ENCODE measurements at regions not wholly inside any gene's neighbourhood (a gene's known extent, or its start where the extent isn't known, plus 50 kb on each side); places are given as distances from the start of the nearest gene placed in this dataset.

- Histone ChIP-seq H3K4me1 (ENCODE audit: control insufficient read depth, insufficient read depth, low read length) (peaks cover 3% of the 10 kb centered on the region), H3K4me3 (ENCODE audit: low read depth, low read length) (no peak overlapping the region), H3K36me3 (ENCODE audit: control insufficient read depth in 2 of 2, insufficient read depth in 1 of 2, low read length in 2 of 2) (no peaks in the 10 kb centered on the region), H3K9me3 (ENCODE audit: control insufficient read depth, insufficient read depth, low read depth, low read length) (no peaks in the 10 kb centered on the region), H3K27ac (ENCODE audit: extremely low read depth, low read depth, low read length) (no peak overlapping the region)
- no peak for TF ChIP-seq REST (tag by site-specific recombination; IDR thresholded peaks at IDR 0.05)
- TF ChIP-seq ZNF776 (tag by site-specific recombination; IDR thresholded peaks at IDR 0.05; ENCODE audit: borderline replicate concordance) = no peak
- TF ChIP-seq ZBTB49 (tag by site-specific recombination; IDR thresholded peaks at IDR 0.05; ENCODE audit: low read depth) = no peak
- no peak for TF ChIP-seq ZNF623 (tag by site-specific recombination; IDR thresholded peaks at IDR 0.05)
- no peak for TF ChIP-seq KLF16 (tag by site-specific recombination; IDR thresholded peaks at IDR 0.05)
- no peak for TF ChIP-seq ZNF138 (tag by site-specific recombination; IDR thresholded peaks at IDR 0.05; ENCODE audit: borderline replicate concordance)
- TF ChIP-seq ZEB2 (tag by site-specific recombination; IDR thresholded peaks at IDR 0.05) = no peak
- no peak for TF ChIP-seq ZNF10 (tag by site-specific recombination; IDR thresholded peaks at IDR 0.05)
- TF ChIP-seq ZNF362 (tag by site-specific recombination; IDR thresholded peaks at IDR 0.05) = no peak
- no peak for TF ChIP-seq PRDM2 (tag by site-specific recombination; IDR thresholded peaks at IDR 0.05; ENCODE audit: borderline replicate concordance)
- no peak for TF ChIP-seq BCL11B (tag by site-specific recombination; IDR thresholded peaks at IDR 0.05; ENCODE audit: low read depth)
- no peak for TF ChIP-seq ZBTB20 (tag by site-specific recombination; IDR thresholded peaks at IDR 0.05)
- TF ChIP-seq ZFP41 (tag by site-specific recombination; IDR thresholded peaks at IDR 0.05; ENCODE audit: borderline replicate concordance) = no peak
- CTCF ChIA-PET = interaction anchor here (0.6 to 1.6 kb wide), 2 partner anchors 9 to 60 kb away, joined by 3 to 4 read pairs; partner anchors contain the start of gene RHOB
- POLR2A ChIA-PET = interaction anchor here (4.7 kb wide), 1 partner anchor 60 kb away, joined by 57 read pairs; the partner anchor contains the start of gene RHOB
Measured at GRCh38 chr2:20507166-20507692, 60.4 kb downstream of the RHOB start.

Data from HEK293 (cell line).